Parathyroid adenoma (tissue), 2 donors: ENCODE measurements at regions not wholly inside any gene's neighbourhood (a gene's known extent, or its start where the extent isn't known, plus 50 kb on each side); places are given as distances from the start of the nearest gene placed in this dataset.

Experiments used
- H2AFZ ChIP-seq: fragments of 300-600 bp; sonication (generic); one replicate; pipeline ENCODE4 v1.7.0; 2017; ENCODE audit warnings: antibody characterized with exemption, mild to moderate bottlenecking
- H3K27ac ChIP-seq: fragments of 300-600 bp; sonication (generic); one replicate; pipeline ENCODE4 v1.7.0; 2017
- H3K27me3 ChIP-seq: fragments of 300-600 bp; sonication (generic); one replicate; pipeline ENCODE4 v1.7.0; 2017; ENCODE audit warnings: low read length; ENCODE audit not compliant: control insufficient read depth, insufficient read depth
- H3K36me3 ChIP-seq: fragments of 300-600 bp; sonication (generic); one replicate; pipeline ENCODE4 v1.7.0; 2017; ENCODE audit warnings: low read length; ENCODE audit not compliant: control insufficient read depth, insufficient read depth
- H3K4me1 ChIP-seq: fragments of 300-600 bp; sonication (generic); one replicate; pipeline ENCODE4 v1.7.0; 2017; ENCODE audit warnings: control low read depth
- H3K4me2 ChIP-seq: fragments of 300-600 bp; sonication (generic); one replicate; pipeline ENCODE4 v1.7.0; 2017; ENCODE audit warnings: low read length
- H3K4me3 ChIP-seq: fragments of 300-600 bp; sonication (generic); one replicate; pipeline ENCODE4 v1.7.0; 2017; ENCODE audit warnings: low read depth, low read length
- H3K79me2 ChIP-seq: fragments of 300-600 bp; sonication (generic); one replicate; pipeline ENCODE4 v1.7.0; 2017; ENCODE audit warnings: control low read depth
- H3K9ac ChIP-seq: fragments of 300-600 bp; sonication (generic); one replicate; pipeline ENCODE4 v1.7.0; 2017; ENCODE audit warnings: mild to moderate bottlenecking
- H3K9me3 ChIP-seq: fragments of 300-600 bp; sonication (generic); one replicate; pipeline ENCODE4 v1.7.0; 2017; ENCODE audit warnings: low read length; ENCODE audit not compliant: control insufficient read depth
- CTCF ChIP-seq: fragments of 300-600 bp; sonication (generic); IDR thresholded peaks from one replicate; pipeline ENCODE4 v1.7.0; 2017; ENCODE audit warnings: antibody characterized with exemption, mild to moderate bottlenecking
- donor health status: primary hyperparathyroidism.

- Histone ChIP-seq H3K4me2 (no peak overlapping the region), H3K79me2 (no peaks in the 10 kb centered on the region), H3K27ac (no peak overlapping the region), H3K27me3 (no peaks in the 10 kb centered on the region), H2AFZ (no peak overlapping the region), H3K36me3 (no peaks in the 10 kb centered on the region), H3K9ac (no peak overlapping the region), H3K4me3 (no peak overlapping the region), H3K9me3 (no peaks in the 10 kb centered on the region), H3K4me1 (no peaks in the 10 kb centered on the region)
- no peak for TF ChIP-seq CTCF
These were observed 667.4 kb downstream of the ROBO2 start for GRCh38 chr3:77707281-77707680.

- H3K4me3 ChIP-seq, result no peak overlapping the region
- no peak for TF ChIP-seq CTCF
These were observed 669.3 kb downstream of the ROBO2 start for GRCh38 chr3:77709155-77709554.

GRCh38 chr3:77718311-77718710 is 678.4 kb downstream of the ROBO2 start:
- H3K9me3 ChIP-seq, result no peaks in the 10 kb centered on the region
- H3K4me3 ChIP-seq, result no peak overlapping the region
- TF ChIP-seq CTCF, result no peak

More at GRCh38 chr3:77709155-77709554, 669.3 kb downstream of the ROBO2 start:
- Histone ChIP-seq H3K4me2 (no peak overlapping the region), H3K79me2 (no peaks in the 10 kb centered on the region), H3K9me3 (no peaks in the 10 kb centered on the region), H3K9ac (no peak overlapping the region), H3K27me3 (no peaks in the 10 kb centered on the region), H3K4me1 (no peaks in the 10 kb centered on the region), H2AFZ (no peak overlapping the region), H3K27ac (no peak overlapping the region), H3K36me3 (no peaks in the 10 kb centered on the region)

GRCh38 chr3:77720460-77720971 is 680.6 kb downstream of the ROBO2 start:
- no peak for TF ChIP-seq CTCF
- Histone ChIP-seq H3K9ac (no peak overlapping the region), H3K27ac (no peak overlapping the region), H3K9me3 (no peaks in the 10 kb centered on the region), H2AFZ (no peak overlapping the region), H3K36me3 (no peaks in the 10 kb centered on the region), H3K79me2 (no peaks in the 10 kb centered on the region), H3K4me1 (no peaks in the 10 kb centered on the region), H3K27me3 (no peaks in the 10 kb centered on the region), H3K4me3 (no peak overlapping the region), H3K4me2 (no peak overlapping the region)

More at GRCh38 chr3:77718311-77718710, 678.4 kb downstream of the ROBO2 start:
- Histone ChIP-seq H3K4me1 (no peaks in the 10 kb centered on the region), H3K4me2 (no peak overlapping the region), H3K79me2 (no peaks in the 10 kb centered on the region), H3K27me3 (no peaks in the 10 kb centered on the region), H3K27ac (no peak overlapping the region), H3K9ac (no peak overlapping the region), H3K36me3 (no peaks in the 10 kb centered on the region), H2AFZ (no peak overlapping the region)

GRCh38 chr3:77726517-77726916 is 686.6 kb downstream of the ROBO2 start:
- H3K79me2 ChIP-seq, result no peaks in the 10 kb centered on the region
- no peak overlapping the region for H3K4me2 ChIP-seq
- no peak overlapping the region for H3K4me3 ChIP-seq
- H3K27me3 ChIP-seq, result no peaks in the 10 kb centered on the region
- no peaks in the 10 kb centered on the region for H3K9me3 ChIP-seq
- no peak overlapping the region for H3K9ac ChIP-seq
- TF ChIP-seq CTCF, result no peak
- H3K4me1 ChIP-seq, result no peaks in the 10 kb centered on the region
- H2AFZ ChIP-seq, result no peak overlapping the region
- no peak overlapping the region for H3K27ac ChIP-seq
- no peaks in the 10 kb centered on the region for H3K36me3 ChIP-seq
